ENCODE measurements at regions not wholly inside any gene's neighbourhood (a gene's known extent, or its start where the extent isn't known, plus 50 kb on each side); places are given as distances from the start of the nearest gene placed in this dataset.

GRCh38 chr13:44815623-44816022 lies 173.6 kb downstream of the NUFIP1 start:
- TF ChIP-seq CTCF (IDR thresholded peaks at IDR 0.05; ENCODE audit: low read depth, low read length, missing control alignments) = no peak
- peak; percentile 89 for DNase-seq (ENCODE audit: extremely low read depth, low read depth)
- H3K4me3 ChIP-seq (replicated peaks; ENCODE audit: low read depth, low read length) = no peak overlapping the region

DNA sequence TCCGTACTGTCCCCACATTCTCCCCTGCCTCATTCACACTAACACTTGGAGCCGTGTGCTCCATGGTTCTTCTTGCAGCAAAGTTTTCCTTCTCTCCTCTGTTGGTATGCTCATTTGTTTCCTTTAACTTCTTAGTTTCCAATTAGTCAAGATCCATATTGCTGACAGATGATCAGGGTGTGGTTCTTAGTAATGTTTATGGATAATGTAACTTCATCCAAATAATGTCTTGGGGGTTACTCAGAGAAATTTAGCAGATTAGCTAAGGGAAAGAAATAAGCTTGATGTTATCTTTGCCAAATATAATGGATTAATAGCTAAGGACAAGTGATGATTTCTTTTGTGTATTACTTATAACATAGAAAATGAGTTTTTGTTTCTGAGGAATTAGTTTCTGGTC lies 174.4 kb downstream of the NUFIP1 start:
- H3K4me3 ChIP-seq (replicated peaks; ENCODE audit: low read depth, low read length) = no peak overlapping the region
- no peak for DNase-seq (ENCODE audit: extremely low read depth, low read depth)
- TF ChIP-seq CTCF (IDR thresholded peaks at IDR 0.05; ENCODE audit: low read depth, low read length, missing control alignments) = no peak

DNA sequence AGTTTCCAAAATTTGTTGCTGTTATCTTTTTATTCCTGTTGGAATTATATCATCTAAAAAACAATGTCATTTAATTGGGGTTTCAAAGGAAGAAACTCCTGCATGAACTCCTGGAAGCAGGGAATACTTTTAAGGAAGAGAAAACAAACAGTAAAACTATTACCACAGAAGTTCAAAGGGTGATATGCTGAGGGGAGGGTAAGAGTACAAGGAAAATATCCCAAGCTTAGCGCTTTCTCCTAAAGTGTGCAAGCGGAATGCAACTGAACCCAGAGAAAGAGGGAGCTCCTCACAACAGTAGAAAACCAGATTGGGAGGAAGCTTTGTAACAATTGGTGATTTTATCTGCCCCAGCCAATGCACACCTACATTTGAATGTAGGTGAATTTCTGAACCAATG lies 175.1 kb downstream of the NUFIP1 start:
- DNase-seq (ENCODE audit: extremely low read depth, low read depth) = no peak
- no peak overlapping the region for H3K4me3 ChIP-seq (replicated peaks; ENCODE audit: low read depth, low read length)
- no peak for TF ChIP-seq CTCF (IDR thresholded peaks at IDR 0.05; ENCODE audit: low read depth, low read length, missing control alignments)

DNA sequence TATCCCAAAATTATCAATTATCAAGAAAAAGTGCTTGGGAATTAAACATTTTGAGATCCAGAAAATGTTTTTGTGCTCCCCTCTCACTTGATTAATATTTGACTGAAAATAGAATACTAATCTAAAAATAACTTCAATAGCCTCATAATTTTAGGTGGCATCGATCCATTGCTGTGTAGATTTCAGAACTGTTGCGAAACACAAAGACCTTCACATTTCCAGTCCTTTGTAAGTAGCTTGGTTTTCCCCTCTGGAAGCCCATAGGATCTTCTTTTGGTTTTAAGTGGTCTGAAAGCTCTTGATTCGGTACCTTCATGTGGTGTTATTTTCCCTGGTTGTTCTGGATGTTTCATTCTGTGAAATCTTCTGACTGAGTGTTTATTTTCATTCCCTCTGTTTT lies 176.5 kb downstream of the NUFIP1 start:
- TF ChIP-seq CTCF (IDR thresholded peaks at IDR 0.05; ENCODE audit: low read depth, low read length, missing control alignments) = no peak
- DNase-seq (ENCODE audit: extremely low read depth, low read depth) = no peak
- H3K4me3 ChIP-seq (replicated peaks; ENCODE audit: low read depth, low read length) = no peak overlapping the region

DNA sequence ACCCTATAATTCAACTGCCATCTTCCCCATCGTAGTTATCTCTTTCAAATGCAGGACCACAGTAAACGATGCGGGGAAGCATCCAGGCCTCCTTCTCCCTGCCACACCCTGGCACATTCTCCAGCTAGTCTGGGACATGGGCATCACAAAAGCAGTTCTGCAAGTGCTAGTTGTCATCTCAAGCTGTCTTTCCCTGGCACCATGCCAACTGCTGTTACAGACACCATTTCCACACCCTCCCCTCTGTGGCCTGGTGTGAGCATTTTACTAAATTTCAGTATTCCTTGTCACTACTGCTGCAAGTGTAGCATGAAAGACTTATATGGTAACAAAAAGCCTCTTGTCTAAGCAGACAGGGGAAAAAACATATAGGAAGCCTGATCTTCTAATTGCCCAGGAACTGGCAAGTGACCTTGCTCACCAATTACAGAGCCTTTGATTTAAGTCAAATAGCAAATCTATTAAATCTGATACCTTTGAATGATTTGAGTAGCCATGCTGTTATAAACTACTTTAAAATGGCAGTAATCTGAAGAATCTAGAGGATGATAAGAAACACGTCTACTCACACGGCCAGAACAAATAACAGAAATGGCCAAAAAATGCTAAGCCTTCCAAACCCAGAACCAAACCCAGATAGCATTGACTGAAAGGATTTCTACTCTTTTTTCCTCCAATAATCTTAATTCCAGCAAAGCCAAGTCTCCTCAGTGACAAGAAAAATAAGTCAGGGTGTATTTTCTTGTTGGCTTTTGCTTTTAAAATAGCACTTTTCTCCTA lies 179.0 kb downstream of the NUFIP1 start:
- no peak for DNase-seq (ENCODE audit: extremely low read depth, low read depth)
- no peak for TF ChIP-seq CTCF (IDR thresholded peaks at IDR 0.05; ENCODE audit: low read depth, low read length, missing control alignments)
- no peak overlapping the region for H3K4me3 ChIP-seq (replicated peaks; ENCODE audit: low read depth, low read length)

GRCh38 chr13:44809190-44809589 lies 180.1 kb downstream of the NUFIP1 start:
- DNase-seq (ENCODE audit: extremely low read depth, low read depth) = no peak
- no peak overlapping the region for H3K4me3 ChIP-seq (replicated peaks; ENCODE audit: low read depth, low read length)
- no peak for TF ChIP-seq CTCF (IDR thresholded peaks at IDR 0.05; ENCODE audit: low read depth, low read length, missing control alignments)

DNA sequence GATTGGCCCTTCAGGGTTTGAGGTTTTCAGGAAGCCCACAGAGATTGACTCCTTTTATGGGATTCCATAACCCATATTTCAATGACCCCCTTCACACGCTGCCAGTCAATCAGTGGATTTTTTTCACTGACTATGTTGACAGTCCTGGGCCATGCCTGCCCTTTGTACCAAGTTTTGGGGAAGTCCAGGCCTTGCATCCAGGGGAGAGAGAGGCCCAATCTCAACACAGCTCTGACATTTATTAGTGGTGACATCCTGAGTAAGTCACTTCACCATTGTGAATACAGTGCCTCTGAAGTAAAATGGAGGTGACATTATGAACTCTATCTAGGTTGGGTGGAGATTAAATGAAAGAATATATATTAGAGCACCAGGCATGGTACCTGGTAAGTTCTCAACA lies 181.1 kb downstream of the NUFIP1 start:
- no peak for DNase-seq (ENCODE audit: extremely low read depth, low read depth)
- no peak overlapping the region for H3K4me3 ChIP-seq (replicated peaks; ENCODE audit: low read depth, low read length)
- TF ChIP-seq CTCF (IDR thresholded peaks at IDR 0.05; ENCODE audit: low read depth, low read length, missing control alignments) = no peak
